HT-29 (cell line): ENCODE measurements at regions not wholly inside any gene's neighbourhood (a gene's known extent, or its start where the extent isn't known, plus 50 kb on each side); places are given as distances from the start of the nearest gene placed in this dataset.

Experiments
- DNase-seq: peaks from one replicate; pipeline ENCODE4 v3.0.0-alpha.2; 2015; ENCODE audit warnings: low spot score

DNA sequence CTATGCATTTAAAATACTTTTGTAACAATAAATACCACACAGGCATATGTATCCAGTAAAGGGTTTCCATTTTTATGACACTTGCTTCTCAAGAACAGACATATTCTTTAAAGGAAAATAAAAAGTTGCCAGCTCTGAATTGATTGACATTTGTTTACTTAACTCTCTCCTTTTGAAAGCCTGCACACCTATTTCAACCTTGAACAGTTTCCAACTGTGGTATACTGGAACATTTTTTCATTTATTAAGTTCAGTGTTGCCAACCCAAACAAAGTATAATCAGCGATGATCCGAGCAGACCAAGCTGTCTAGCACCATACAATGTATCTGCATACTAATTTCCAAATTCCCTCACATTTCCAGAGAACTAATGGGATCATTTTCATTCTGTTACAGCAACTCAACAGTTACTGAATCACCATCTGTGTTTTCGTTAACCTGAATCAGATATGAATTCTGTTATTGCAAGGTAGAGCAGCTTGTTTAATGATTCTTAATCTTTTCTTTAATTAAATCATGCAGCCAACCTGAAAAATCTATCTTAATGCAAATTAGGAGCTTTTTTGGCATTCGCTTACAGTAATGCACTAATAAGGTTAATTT is 725.5 kb upstream of the ZEB2 start:
- DNase-seq = no peak

- DNase-seq = no peak
Observed at GRCh38 chr2:145235312-145235711, 715.4 kb upstream of the ZEB2 start.

GRCh38 chr2:145230546-145230945 is 710.6 kb upstream of the ZEB2 start:
- DNase-seq = no peak

DNA sequence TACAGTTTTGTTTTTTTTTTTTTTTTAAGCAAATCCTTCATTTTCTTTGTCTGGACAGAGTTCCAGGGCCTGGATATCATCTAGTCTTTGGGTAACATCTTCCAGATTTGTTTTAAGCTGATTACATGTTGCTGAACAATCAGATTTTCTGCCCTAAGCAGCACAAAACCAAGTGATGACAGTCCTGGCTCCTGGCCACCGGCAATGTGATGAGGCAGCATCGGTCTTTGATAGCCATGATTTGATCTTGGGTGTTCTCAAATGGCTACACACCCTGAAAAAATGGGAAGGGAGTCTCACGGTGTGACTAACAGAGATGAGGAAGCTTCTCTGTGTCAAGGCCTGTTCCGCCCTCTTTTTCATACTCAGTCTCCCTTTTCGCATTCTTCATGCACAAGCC is 708.6 kb upstream of the ZEB2 start:
- no peak for DNase-seq

DNA sequence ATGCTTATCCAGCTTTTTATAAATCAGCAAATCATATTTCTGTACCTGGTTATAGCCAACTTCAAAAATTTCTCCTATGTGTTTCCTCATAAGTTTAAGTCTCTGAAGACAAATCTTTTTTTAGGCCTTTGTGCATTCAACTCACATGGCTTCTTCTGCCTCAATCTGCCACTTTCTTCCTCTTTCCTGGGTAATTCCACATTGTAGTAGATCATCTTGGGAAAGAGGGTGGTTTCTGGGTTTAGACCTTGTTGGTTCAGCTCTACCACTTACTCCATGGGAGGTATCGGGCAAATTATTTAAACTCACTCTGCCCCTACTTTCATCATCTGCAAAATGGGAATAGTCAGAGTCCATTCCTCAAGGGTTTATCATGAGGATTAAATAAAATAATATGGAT is 707.0 kb upstream of the ZEB2 start:
- DNase-seq = no peak

GRCh38 chr2:145221516-145221915 is 701.6 kb upstream of the ZEB2 start:
- no peak for DNase-seq

DNA sequence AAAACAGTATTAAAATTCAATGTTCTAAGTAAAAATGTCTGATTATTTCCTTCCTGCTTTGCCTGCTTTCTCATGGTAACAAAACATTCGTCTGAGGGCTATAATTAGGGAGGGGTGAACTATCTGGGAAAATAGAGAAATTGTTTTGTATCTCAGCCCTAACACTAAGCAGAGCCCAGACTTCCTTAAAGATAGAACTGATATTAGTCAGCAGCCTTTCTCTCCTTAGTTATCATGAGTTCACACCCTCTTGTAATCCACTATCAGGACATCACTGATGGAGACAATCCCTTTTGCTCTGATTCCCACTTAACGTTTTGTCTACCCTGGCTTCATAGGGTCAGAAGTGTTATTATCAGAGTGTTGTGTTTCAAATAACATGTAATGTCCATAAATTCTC is 701.1 kb upstream of the ZEB2 start:
- no peak for DNase-seq

- DNase-seq = no peak
Observed at GRCh38 chr2:145220496-145220895, 700.6 kb upstream of the ZEB2 start.

- no peak for DNase-seq
Observed at GRCh38 chr2:145207884-145208283, 688.0 kb upstream of the ZEB2 start.

GRCh38 chr2:145206496-145207281 is 686.8 kb upstream of the ZEB2 start:
- no peak for DNase-seq

- DNase-seq = no peak
Observed at GRCh38 chr2:145203891-145204290, 684.0 kb upstream of the ZEB2 start.

DNA sequence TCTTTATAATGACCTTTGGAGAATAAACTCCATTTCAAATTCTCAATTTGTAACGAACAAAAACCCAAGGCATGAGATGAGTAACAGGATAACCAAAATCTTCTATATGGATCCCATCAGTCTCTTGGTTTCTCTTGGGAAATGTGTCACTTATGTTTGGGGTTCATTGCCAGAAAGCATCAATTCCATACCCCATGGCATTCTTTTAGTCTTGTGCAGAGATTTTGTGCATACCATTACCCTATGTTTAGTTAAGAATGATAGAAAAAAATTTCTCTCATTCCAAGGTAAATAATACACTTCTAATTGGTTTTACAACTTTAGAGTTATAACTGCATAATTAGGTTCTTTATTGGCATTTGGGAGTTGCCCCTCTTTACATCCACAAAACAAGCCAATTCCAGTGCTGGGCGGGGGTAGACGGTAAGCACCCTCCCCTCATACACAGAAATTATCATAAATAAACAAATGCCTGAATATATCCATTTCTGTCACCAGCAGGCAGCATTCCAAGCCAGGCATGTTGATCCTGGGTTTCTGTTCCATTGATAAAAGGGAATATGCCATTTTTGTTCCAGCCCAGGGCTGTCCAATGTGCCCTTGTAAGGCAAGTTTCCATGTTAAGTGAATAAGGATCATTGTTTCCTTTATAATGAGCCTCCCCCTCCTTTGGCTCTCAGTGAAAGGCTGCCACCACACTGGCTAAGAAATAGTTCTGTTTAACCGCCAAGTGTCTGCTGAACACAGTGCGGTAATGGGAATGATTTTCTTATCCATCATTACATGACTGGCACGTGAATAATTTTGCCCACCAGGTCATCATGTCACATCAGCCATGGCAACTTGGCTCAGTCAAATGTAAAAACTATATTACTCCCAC is 680.1 kb upstream of the ZEB2 start:
- no peak for DNase-seq

DNA sequence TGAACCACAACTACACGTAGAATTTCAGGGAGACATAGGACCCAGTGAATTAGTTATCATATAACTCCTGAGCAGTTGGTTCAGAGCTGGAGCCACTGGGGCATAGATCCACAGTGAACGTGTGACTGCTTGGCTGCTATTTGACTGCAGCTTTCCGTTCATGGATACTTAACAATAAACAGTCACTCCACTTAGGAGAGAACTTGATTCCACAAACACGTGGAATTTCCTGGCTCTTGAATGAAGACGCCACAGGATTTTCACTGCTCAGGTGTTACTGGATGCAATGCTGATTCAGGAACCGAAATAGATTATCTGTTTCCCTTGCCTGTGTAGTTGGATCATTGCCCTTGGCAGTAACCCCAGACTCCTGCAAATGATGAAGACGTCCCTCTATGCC is 679.1 kb upstream of the ZEB2 start:
- no peak for DNase-seq

DNA sequence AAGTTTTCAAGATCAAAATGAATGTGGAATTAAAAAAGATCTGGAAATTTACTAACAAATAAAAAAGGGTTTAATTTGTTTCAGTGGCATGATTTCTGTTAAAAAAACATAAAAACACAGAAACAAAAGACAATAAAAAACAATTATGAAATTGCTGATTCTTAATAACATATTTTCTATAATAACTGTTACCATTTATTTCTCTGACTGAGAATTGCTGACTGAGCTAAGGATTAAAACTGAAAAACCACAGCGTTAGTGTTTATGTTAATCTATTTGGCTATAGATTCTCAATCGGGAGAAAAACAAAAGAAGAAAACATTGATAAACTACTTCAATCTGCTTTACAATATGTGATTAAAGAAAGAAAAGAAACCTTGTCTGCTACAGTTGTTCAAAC is 678.6 kb upstream of the ZEB2 start:
- DNase-seq = no peak

GRCh38 chr2:145197944-145198343 is 678.0 kb upstream of the ZEB2 start:
- DNase-seq = no peak

DNA sequence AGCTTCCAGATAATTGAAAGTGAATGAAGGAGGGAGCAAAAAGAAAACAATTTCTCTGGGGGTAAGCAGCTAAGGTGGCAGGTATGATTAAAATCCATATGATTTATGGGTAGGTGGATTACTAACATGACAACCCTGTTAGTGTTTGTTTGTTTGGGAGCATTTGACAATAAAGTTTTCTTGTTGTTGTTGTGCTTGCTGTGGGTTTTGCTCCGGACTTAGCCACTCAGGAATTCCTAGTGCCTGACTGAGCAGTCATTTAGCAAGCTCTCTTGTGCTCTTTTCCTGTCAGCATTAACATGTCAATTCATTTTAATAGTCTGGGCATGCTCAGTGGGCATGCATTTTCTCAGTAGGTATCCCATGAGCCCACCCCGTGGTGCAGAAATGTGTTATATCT is 674.8 kb upstream of the ZEB2 start:
- DNase-seq = no peak

DNA sequence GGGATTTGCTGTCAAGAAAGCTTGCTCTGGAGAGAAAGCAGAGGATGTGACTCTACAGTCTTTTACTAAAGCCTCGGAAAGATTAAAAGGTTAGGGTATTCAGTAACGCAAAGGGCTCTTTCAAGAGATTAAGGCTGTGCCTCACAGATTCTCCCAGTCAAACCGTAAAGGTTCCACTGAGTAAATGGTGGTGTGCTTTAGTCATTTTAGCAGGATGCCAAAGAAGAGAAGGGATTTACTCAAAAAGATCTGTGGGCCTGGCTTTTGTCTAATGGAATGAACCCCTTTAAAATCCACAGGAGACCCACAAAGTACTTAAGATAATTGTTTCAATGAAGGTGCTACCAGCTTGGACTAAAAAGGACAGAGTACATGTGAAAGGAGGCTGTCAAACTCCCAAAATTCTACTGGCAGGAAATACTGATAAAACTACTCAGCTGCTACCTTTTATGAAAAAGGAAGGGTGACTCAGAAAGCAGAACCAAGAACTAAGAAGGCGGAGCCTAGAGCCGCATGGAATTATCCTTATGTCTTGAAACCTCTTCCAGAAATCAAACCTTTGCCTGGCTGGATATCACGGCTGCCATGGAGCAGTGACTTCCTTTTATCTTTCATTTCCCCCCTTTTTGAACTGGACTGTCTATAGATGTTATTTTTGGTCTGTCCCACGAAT is 670.2 kb upstream of the ZEB2 start:
- no peak for DNase-seq

DNA sequence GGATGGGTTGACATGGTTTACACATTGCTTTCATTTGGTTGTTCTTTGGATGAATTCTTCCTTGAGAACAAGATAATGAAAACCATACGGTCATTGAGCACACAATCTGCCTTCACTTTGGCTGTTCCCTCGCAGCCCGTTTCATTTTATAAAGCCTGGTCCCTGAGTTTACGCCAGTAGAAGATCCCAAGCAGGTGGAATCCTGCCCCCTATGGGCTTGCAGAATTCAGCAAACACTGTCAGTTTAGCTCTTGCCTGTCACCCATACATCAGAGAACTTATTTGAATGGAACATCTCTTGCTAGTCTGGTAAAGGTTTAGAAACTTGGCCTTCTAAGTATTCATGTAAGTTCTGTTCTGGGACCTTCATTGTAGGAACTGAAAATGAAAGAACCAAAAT is 666.4 kb upstream of the ZEB2 start:
- DNase-seq = no peak

GRCh38 chr2:145185696-145186095 is 665.8 kb upstream of the ZEB2 start:
- no peak for DNase-seq

DNA sequence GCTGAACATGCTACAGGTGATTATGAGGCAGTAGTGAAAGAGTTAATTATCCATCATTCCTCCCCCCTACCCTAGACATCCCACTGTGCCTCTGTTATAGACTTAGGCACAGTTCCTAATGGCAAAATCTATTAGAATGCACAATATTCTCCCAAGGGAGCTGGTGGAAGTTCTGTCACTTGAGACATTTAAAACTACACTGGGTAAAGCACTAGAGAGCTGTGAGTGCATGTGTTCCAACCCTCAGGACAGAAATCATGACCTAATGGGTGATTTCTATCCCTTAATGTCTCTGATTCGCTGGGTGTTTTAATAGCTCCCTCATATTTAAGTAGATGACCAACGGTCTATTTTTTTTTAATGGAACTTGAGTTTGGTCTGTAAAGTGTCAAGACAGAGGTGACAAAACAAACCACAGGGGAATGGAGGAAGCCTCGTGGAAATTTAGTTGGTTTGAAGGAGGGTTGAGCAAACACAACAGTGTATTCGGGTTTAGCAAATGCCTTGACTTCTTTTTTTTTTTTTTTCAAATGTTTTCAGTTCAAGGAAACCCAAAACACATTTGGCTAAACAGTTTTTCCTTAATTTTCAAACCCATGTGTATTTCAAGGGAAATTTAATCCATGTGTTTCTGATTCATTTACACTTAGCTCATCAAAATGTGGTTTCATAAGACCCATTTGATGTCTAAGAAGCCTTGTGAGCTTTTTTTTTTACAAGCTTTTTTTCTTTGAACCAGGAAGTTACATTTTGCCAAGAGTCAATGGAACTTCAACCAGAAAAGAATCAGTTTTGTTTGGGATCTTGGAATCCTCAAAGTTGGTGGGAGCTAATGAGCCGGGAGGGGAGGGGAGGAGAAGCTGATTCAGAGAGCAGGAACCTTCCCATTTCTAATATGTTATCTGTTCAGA is 665.1 kb upstream of the ZEB2 start:
- DNase-seq = no peak

DNA sequence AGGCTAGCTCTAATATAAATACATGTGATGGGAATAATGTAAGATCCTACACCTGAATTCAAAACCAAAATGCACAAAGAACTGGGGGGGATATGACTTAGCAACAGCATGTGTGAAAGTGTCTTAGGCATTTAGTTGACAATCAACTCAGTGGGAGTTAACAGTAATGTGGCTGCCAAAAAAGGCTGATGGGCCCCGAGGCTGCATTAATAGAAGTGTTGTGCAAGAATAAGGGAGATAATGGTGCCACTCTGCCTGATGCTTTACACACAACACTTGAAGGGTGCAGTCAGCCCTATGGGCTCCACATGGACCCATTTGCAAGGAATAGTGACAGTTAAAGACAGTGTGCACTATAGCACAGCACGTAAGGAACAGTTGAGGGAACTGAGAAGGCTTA is 649.4 kb upstream of the ZEB2 start:
- DNase-seq = no peak
